ENCODE measurements at regions not wholly inside any gene's neighbourhood (a gene's known extent, or its start where the extent isn't known, plus 50 kb on each side); places are given as distances from the start of the nearest gene placed in this dataset.

GRCh38 chr5:8138884-8139283 is 269.9 kb downstream of the MTRR start:
- TF ChIP-seq FOS (IDR thresholded peaks at IDR 0.05; ENCODE audit: borderline replicate concordance, insufficient read depth, low read length): no peak
- TF ChIP-seq MYC (IDR thresholded peaks at IDR 0.05; ENCODE audit: low read depth, low read length): no peak
- TF ChIP-seq EZH2 (IDR thresholded peaks at IDR 0.05; ENCODE audit: borderline replicate concordance, low read depth, low read length, severe bottlenecking): no peak
- no peak for TF ChIP-seq GATA2 (IDR thresholded peaks at IDR 0.05; ENCODE audit: insufficient read depth, insufficient read length, low read depth, low read length)
- no peak for TF ChIP-seq JUN (IDR thresholded peaks at IDR 0.05; ENCODE audit: borderline replicate concordance, insufficient read depth, insufficient read length, low read depth)
- TF ChIP-seq POLR2A (IDR thresholded peaks at IDR 0.05; ENCODE audit: low read depth, low read length): no peak
- TF ChIP-seq POLR2AphosphoS5 (IDR thresholded peaks at IDR 0.05; ENCODE audit: insufficient read depth, low read depth, low read length): no peak
- no peak for TF ChIP-seq MAX (IDR thresholded peaks at IDR 0.05; ENCODE audit: insufficient read depth, insufficient read length)
- TF ChIP-seq CTCF (IDR thresholded peaks at IDR 0.05; ENCODE audit: extremely low read depth in 1 of 2, insufficient read depth in 1 of 2, low read depth in 1 of 2, low read length in 2 of 2): no peak
- Histone ChIP-seq H3K27ac (ENCODE audit: insufficient read depth, low read depth, low read length) (no peak overlapping the region), H3K9ac (replicated peaks; ENCODE audit: extremely low read depth, insufficient read depth, low read length) (no peak overlapping the region), H3K9me1 (replicated peaks; ENCODE audit: control insufficient read depth, extremely low read depth, insufficient read depth, low read length) (no peaks in the 10 kb centered on the region), H3K9me3 (replicated peaks; ENCODE audit: control insufficient read depth, insufficient read depth, low read length) (peaks cover 2% of the 10 kb centered on the region), H3K4me3 (replicated peaks in 1 of 3; ENCODE audit: insufficient read depth in 1 of 3, low read depth in 1 of 3, low read length in 3 of 3) (no peak overlapping the region), H3K27me3 (ENCODE audit: control insufficient read depth in 2 of 2, insufficient read depth in 2 of 2, low read length in 2 of 2) (no peaks in the 10 kb centered on the region), H2AFZ (ENCODE audit: low read depth, low read length) (no peak overlapping the region), H3K4me1 (ENCODE audit: control insufficient read depth, extremely low read depth, insufficient read depth, low read length) (no peaks in the 10 kb centered on the region), H3K79me2 (ENCODE audit: control insufficient read depth, insufficient read depth, low read length) (no peaks in the 10 kb centered on the region), H3K36me3 (ENCODE audit: control insufficient read depth in 2 of 2, extremely low read depth in 1 of 2, insufficient read depth in 2 of 2, low read length in 2 of 2) (no peaks in the 10 kb centered on the region), H3K4me2 (ENCODE audit: insufficient read depth, low read length) (no peak overlapping the region), H4K20me1 (replicated peaks; ENCODE audit: control insufficient read depth, extremely low read depth, insufficient read depth, low read length) (no peaks in the 10 kb centered on the region)
- intact Hi-C loops (cut with micrococcal nuclease) (no loop called here), dilution Hi-C loops (cut with MboI; ENCODE audit: extremely low pct_ligation_motif_present, low sequenced_read_pairs) (no loop called here)
- CTCF ChIA-PET: no interaction called here
- DNase-seq (ENCODE audit: low read depth, low spot score) (no peak), FAIRE-seq (no peak)
- POLR2A ChIA-PET: no interaction called here
- no TSS peak for BruUV-seq (replicated peaks)

All from endothelial cell of umbilical vein (primary cell).